Mesothelial cell of epicardium (in vitro differentiated cells): ENCODE measurements at regions not wholly inside any gene's neighbourhood (a gene's known extent, or its start where the extent isn't known, plus 50 kb on each side); places are given as distances from the start of the nearest gene placed in this dataset.
"Not testable (repeated sequence)": the region's sequence is repeated elsewhere in the genome, so short reads cannot be mapped to it uniquely, and the experiment has no call there.

Experiments used
- DNase-seq, 2 experiments: peaks; one replicate each; pipeline ENCODE4 v3.0.0; 2021; ENCODE audit warnings: low spot score in 2 of 2; ENCODE audit not compliant: unreplicated experiment in 2 of 2
- H3K27ac Mint-ChIP-seq: 2 replicates; pipeline ENCODE4 v1.8.0; 2021; ENCODE audit warnings: mixed read lengths
- H3K27me3 Mint-ChIP-seq: 2 replicates; pipeline ENCODE4 v1.8.0; 2021; ENCODE audit warnings: low read depth, mixed read lengths
- H3K36me3 Mint-ChIP-seq: 2 replicates; pipeline ENCODE4 v1.8.0; 2021; ENCODE audit warnings: mixed read lengths
- H3K4me1 Mint-ChIP-seq: 2 replicates; pipeline ENCODE4 v1.8.0; 2021; ENCODE audit warnings: mixed read lengths
- H3K4me3 Mint-ChIP-seq: 2 replicates; pipeline ENCODE4 v1.8.0; 2021; ENCODE audit warnings: mild to moderate bottlenecking, moderate library complexity, mixed read lengths
- H3K9me3 Mint-ChIP-seq: 2 replicates; pipeline ENCODE4 v1.8.0; 2021; ENCODE audit warnings: mixed read lengths
- CTCF ChIP-seq: fragments of 200-600 bp; sonication (generic); IDR thresholded peaks from one replicate; pipeline ENCODE4 v1.5.0; 2021; ENCODE audit warnings: antibody characterized with exemption; ENCODE audit not compliant: unreplicated experiment

GRCh38 chr6:50390416-50390815, 322.9 kb upstream of the TFAP2D start:
- DNase-seq, result no peak
- Mint-ChIP-seq H3K27me3 (no peaks in the 10 kb centered on the region), H3K4me3 (no peak overlapping the region), H3K9me3 (no peaks in the 10 kb centered on the region), H3K4me1 (no peaks in the 10 kb centered on the region), H3K27ac (no peak overlapping the region), H3K36me3 (no peaks in the 10 kb centered on the region)
- no peak for TF ChIP-seq CTCF

- H3K27me3 Mint-ChIP-seq, H3K4me3 Mint-ChIP-seq, H3K27ac Mint-ChIP-seq, H3K4me1 Mint-ChIP-seq, H3K36me3 Mint-ChIP-seq, H3K9me3 Mint-ChIP-seq, DNase-seq: not testable (repeated sequence)
Observed at GRCh38 chr6:50394139-50394538, 319.2 kb upstream of the TFAP2D start.

GRCh38 chr6:50404643-50405042, 308.7 kb upstream of the TFAP2D start:
- Mint-ChIP-seq H3K27me3 (peaks cover 13% of the 10 kb centered on the region), H3K4me3 (no peak overlapping the region), H3K36me3 (no peaks in the 10 kb centered on the region), H3K27ac (no peak overlapping the region), H3K9me3 (no peaks in the 10 kb centered on the region), H3K4me1 (no peaks in the 10 kb centered on the region)
- no peak for TF ChIP-seq CTCF
- DNase-seq, result no peak

- no peak overlapping the region for H3K4me3 Mint-ChIP-seq
- no peaks in the 10 kb centered on the region for H3K36me3 Mint-ChIP-seq
- H3K27me3 Mint-ChIP-seq, result peaks cover 2% of the 10 kb centered on the region
- DNase-seq, result no peak
- TF ChIP-seq CTCF, result no peak
- peaks cover 3% of the 10 kb centered on the region for H3K9me3 Mint-ChIP-seq
- no peaks in the 10 kb centered on the region for H3K4me1 Mint-ChIP-seq
- no peak overlapping the region for H3K27ac Mint-ChIP-seq
Observed at GRCh38 chr6:50410579-50410978, 302.7 kb upstream of the TFAP2D start.

- H3K4me1 Mint-ChIP-seq, H3K4me3 Mint-ChIP-seq, H3K36me3 Mint-ChIP-seq, H3K27me3 Mint-ChIP-seq, H3K9me3 Mint-ChIP-seq, DNase-seq, H3K27ac Mint-ChIP-seq: not testable (repeated sequence)
Observed at GRCh38 chr6:50421041-50421440, 292.3 kb upstream of the TFAP2D start.

GRCh38 chr6:50427267-50427666, 286.1 kb upstream of the TFAP2D start:
- Mint-ChIP-seq H3K4me1 (peaks cover 2% of the 10 kb centered on the region), H3K4me3 (no peak overlapping the region), H3K27ac (no peak overlapping the region), H3K9me3 (peaks cover 4% of the 10 kb centered on the region), H3K27me3 (no peaks in the 10 kb centered on the region), H3K36me3 (no peaks in the 10 kb centered on the region)
- no peak for TF ChIP-seq CTCF
- DNase-seq, result no peak

DNA sequence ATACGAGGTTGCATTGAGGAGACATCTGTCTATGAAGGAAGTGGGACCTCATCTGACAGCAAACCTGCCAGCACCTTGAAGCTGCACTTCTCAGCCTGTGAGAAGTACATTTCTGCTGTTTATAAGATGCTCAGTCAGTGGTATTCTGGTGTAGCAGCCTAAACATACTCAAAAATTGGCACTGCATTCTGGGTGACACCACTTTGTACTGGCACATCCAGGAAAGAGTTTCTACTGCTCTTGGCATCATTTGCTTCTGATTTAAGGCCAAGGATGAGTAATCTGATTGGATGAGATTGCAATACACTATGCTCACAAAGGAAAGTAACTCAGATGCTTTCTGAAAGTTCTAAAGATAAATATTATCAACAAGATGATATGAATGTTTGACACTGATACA, 275.4 kb upstream of the TFAP2D start:
- Mint-ChIP-seq H3K36me3 (no peaks in the 10 kb centered on the region), H3K4me3 (no peak overlapping the region), H3K27ac (no peak overlapping the region), H3K9me3 (no peaks in the 10 kb centered on the region), H3K4me1 (no peaks in the 10 kb centered on the region), H3K27me3 (peaks cover 7% of the 10 kb centered on the region)
- no peak for DNase-seq
- no peak for TF ChIP-seq CTCF
